Bronchial epithelial cell (primary cell): ENCODE measurements at regions not wholly inside any gene's neighbourhood (a gene's known extent, or its start where the extent isn't known, plus 50 kb on each side); places are given as distances from the start of the nearest gene placed in this dataset.

Source experiments
- DNase-seq: peaks from one replicate; pipeline ENCODE4 v3.0.0-alpha.2; 2010; ENCODE audit warnings: low read depth
- FAIRE-seq: peaks from 2 replicates; lab custom pipeline; 2011; peaks lifted over from hg19 to GRCh38; lab: Jason Lieb, UNC
- H3K27me3 ChIP-seq: 2 replicates; pipeline ENCODE4 v1.5.1; 2011; ENCODE audit warnings: low read length; ENCODE audit not compliant: control insufficient read depth, insufficient read depth
- H3K36me3 ChIP-seq: 2 replicates; pipeline ENCODE4 v1.5.1; 2011; ENCODE audit warnings: low read length; ENCODE audit not compliant: control insufficient read depth, insufficient read depth
- H3K4me3 ChIP-seq: 2 replicates; pipeline ENCODE4 v1.5.1; 2011; ENCODE audit warnings: mild to moderate bottlenecking, low read depth, low read length, control low read depth
- TF ChIP-seq, protein P1 (sequence below): IDR thresholded peaks from 2 replicates; pipeline ENCODE4 v1.5.1; 2011; ENCODE audit warnings: mild to moderate bottlenecking, moderate library complexity, low read length, control low read depth, inconsistent platforms; ENCODE audit not compliant: insufficient read depth, severe bottlenecking

DNA sequence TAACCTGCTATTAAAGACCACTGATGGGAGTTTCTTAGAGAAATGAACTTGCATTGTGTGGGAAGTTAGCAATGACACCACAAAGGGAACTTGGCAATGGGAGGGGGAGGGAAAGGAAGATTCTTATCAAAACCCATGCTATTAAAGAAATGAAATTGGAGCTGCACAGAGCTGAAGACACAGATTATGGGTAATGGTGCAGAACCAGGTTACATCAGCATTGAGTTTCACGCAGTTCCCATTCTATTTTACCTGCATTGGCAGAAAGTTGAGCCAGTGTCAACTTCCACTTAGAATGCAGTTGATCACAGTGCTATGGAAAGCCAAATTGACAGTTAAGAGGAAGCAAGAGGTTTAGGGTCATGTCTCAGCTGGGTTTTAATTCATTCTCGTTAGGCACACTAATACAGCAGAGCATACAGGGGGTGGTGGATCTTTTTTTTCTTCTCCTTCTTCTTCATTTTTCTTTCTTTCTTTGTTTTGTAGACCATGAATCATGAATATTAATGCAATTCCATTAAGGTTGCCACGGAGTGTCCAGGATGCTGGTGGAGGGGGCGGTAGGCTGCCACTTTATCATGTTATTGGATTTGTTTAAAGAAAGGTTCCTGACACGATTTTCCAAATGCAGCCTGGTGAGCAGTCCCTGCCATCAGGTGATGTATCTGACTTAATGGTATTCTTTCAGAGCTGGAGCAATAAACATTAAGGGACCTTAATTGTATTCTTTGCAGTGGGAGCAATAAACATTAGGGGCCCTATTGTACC lies 1092.0 kb upstream of the MAP3K7 start:
- FAIRE-seq: no peak
- TF ChIP-seq, protein P1, sequence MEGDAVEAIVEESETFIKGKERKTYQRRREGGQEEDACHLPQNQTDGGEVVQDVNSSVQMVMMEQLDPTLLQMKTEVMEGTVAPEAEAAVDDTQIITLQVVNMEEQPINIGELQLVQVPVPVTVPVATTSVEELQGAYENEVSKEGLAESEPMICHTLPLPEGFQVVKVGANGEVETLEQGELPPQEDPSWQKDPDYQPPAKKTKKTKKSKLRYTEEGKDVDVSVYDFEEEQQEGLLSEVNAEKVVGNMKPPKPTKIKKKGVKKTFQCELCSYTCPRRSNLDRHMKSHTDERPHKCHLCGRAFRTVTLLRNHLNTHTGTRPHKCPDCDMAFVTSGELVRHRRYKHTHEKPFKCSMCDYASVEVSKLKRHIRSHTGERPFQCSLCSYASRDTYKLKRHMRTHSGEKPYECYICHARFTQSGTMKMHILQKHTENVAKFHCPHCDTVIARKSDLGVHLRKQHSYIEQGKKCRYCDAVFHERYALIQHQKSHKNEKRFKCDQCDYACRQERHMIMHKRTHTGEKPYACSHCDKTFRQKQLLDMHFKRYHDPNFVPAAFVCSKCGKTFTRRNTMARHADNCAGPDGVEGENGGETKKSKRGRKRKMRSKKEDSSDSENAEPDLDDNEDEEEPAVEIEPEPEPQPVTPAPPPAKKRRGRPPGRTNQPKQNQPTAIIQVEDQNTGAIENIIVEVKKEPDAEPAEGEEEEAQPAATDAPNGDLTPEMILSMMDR: no peak

GRCh38 chr6:91672201-91672600 lies 1085.3 kb upstream of the MAP3K7 start:
- Histone ChIP-seq H3K36me3 (no peaks in the 10 kb centered on the region), H3K4me3 (no peak overlapping the region), H3K27me3 (no peaks in the 10 kb centered on the region)
- FAIRE-seq (no peak), DNase-seq (no peak)
- TF ChIP-seq, protein P1: no peak

More for the DNA sequence above, 1092.0 kb upstream of the MAP3K7 start:
- H3K27me3 ChIP-seq: no peaks in the 10 kb centered on the region
- no peak overlapping the region for H3K4me3 ChIP-seq
- DNase-seq: no peak
- no peaks in the 10 kb centered on the region for H3K36me3 ChIP-seq

GRCh38 chr6:91669871-91670268 lies 1083.0 kb upstream of the MAP3K7 start:
- TF ChIP-seq, protein P1: no peak
- FAIRE-seq (no peak), DNase-seq (no peak)
- H3K36me3 ChIP-seq: no peaks in the 10 kb centered on the region
- no peak overlapping the region for H3K4me3 ChIP-seq
- no peaks in the 10 kb centered on the region for H3K27me3 ChIP-seq

GRCh38 chr6:91669154-91669870 lies 1082.4 kb upstream of the MAP3K7 start:
- TF ChIP-seq, protein P1: no peak
- Histone ChIP-seq H3K36me3 (no peaks in the 10 kb centered on the region), H3K27me3 (no peaks in the 10 kb centered on the region), H3K4me3 (no peak overlapping the region)
- FAIRE-seq (no peak), DNase-seq (no peak)

DNA sequence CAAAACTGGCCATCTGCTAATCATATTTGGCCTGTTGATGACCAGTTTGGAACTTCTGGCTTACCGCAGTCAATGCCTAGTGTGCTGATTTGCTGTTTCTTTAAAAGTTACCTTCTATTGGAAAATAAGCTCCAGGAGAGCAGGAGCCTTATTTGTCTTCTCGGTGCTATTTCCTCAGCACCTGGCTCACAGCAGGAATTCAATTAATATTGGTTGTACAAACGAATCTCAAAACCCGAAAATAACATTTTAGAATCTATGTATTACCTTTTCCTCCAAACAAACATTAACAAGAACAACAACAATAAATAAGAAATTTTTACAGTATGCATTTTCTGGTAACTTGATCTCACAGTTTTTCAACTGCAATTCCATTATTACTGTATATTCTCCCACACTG lies 1080.7 kb upstream of the MAP3K7 start:
- no peak overlapping the region for H3K4me3 ChIP-seq
- TF ChIP-seq, protein P1: no peak
- no peaks in the 10 kb centered on the region for H3K27me3 ChIP-seq
- no peak for DNase-seq
- FAIRE-seq: no peak
- H3K36me3 ChIP-seq: no peaks in the 10 kb centered on the region
